HEK293 (cell line): ENCODE measurements at regions not wholly inside any gene's neighbourhood (a gene's known extent, or its start where the extent isn't known, plus 50 kb on each side); places are given as distances from the start of the nearest gene placed in this dataset.

Source experiments
- CTCF ChIA-PET: fragments of 350-600 bp; formaldehyde crosslinking; extraction: SDS; loops from one replicate; lab custom pipeline; 2021; ENCODE audit warnings: antibody characterized with exemption; lab: Yijun Ruan, JAX
- POLR2A ChIA-PET: fragments of 300-600 bp; formaldehyde crosslinking; extraction: SDS; loops from one replicate; lab custom pipeline; 2020; ENCODE audit warnings: antibody characterized with exemption, inconsistent platforms; lab: Yijun Ruan, JAX
- H3K27ac ChIP-seq: fragments of 200-500 bp; sonication (Bioruptor generic); 2 replicates; pipeline ENCODE4 v1.5.1; 2014; ENCODE audit warnings: low read depth, low read length, control low read depth, inconsistent platforms; ENCODE audit errors: extremely low read depth
- H3K36me3 ChIP-seq, 2 experiments: fragments of 200-500 bp in 1 of 2; sonication (Bioruptor generic) in 1 of 2; 1 replicate in 1 of 2; 2 replicates in 1 of 2; pipeline ENCODE4 v1.5.1; 2014 to 2017; ENCODE audit warnings: inconsistent platforms in 2 of 2, low read length in 2 of 2; ENCODE audit not compliant: control insufficient read depth in 2 of 2, insufficient read depth in 1 of 2
- H3K4me1 ChIP-seq: fragments of 200-500 bp; sonication (Bioruptor generic); 2 replicates; pipeline ENCODE4 v1.5.1; 2014; ENCODE audit warnings: mild to moderate bottlenecking, low read length, inconsistent platforms; ENCODE audit not compliant: control insufficient read depth, insufficient read depth
- H3K4me3 ChIP-seq: 2 replicates; pipeline ENCODE4 v1.5.1; 2011; ENCODE audit warnings: low read depth, mild to moderate bottlenecking, control low read depth, low read length, moderate library complexity
- H3K9me3 ChIP-seq: fragments of 200-500 bp; sonication (Bioruptor generic); 2 replicates; pipeline ENCODE4 v1.5.1; 2014; ENCODE audit warnings: low read depth, low read length, inconsistent platforms; ENCODE audit not compliant: control insufficient read depth, insufficient read depth
- CTCF ChIP-seq: fragments of 450-650 bp; formaldehyde crosslinking; IDR thresholded peaks from 2 replicates; pipeline ENCODE4 v1.5.1; 2016; ENCODE audit warnings: missing biosample characterization, missing genetic modification characterization
- KLF8 ChIP-seq: fragments of 450-650 bp; formaldehyde crosslinking; IDR thresholded peaks from 2 replicates; pipeline ENCODE4 v1.5.1; 2016; ENCODE audit warnings: missing biosample characterization, missing genetic modification characterization
- MZF1 ChIP-seq: fragments of 450-650 bp; formaldehyde crosslinking; IDR thresholded peaks from 2 replicates; pipeline ENCODE4 v1.5.1; 2017; ENCODE audit warnings: missing biosample characterization, missing genetic modification characterization, borderline replicate concordance
- RBAK ChIP-seq: fragments of 450-650 bp; formaldehyde crosslinking; IDR thresholded peaks from 2 replicates; pipeline ENCODE4 v1.5.1; 2016; ENCODE audit warnings: missing biosample characterization, missing genetic modification characterization
- SCRT2 ChIP-seq: fragments of 450-650 bp; formaldehyde crosslinking; IDR thresholded peaks from 2 replicates; pipeline ENCODE4 v1.5.1; 2016; ENCODE audit warnings: missing biosample characterization, missing genetic modification characterization
- ZBTB49 ChIP-seq: fragments of 450-650 bp; formaldehyde crosslinking; IDR thresholded peaks from 2 replicates; pipeline ENCODE4 v1.5.1; 2016; ENCODE audit warnings: missing biosample characterization, missing genetic modification characterization, low read depth
- ZNF335 ChIP-seq: fragments of 450-650 bp; formaldehyde crosslinking; conservative IDR thresholded peaks from 2 replicates; pipeline ENCODE4 v1.5.1; 2016; ENCODE audit warnings: missing biosample characterization, missing genetic modification characterization
- ZNF785 ChIP-seq: fragments of 450-650 bp; formaldehyde crosslinking; IDR thresholded peaks from 2 replicates; pipeline ENCODE4 v1.5.1; 2016; ENCODE audit warnings: missing biosample characterization, missing genetic modification characterization
- ZNF837 ChIP-seq: fragments of 450-650 bp; formaldehyde crosslinking; IDR thresholded peaks from 2 replicates; pipeline ENCODE4 v1.5.1; 2016; ENCODE audit warnings: missing biosample characterization, missing genetic modification characterization
- TF ChIP-seq, protein P1 (sequence below): fragments of 450-650 bp; IDR thresholded peaks from 2 replicates; pipeline ENCODE4 v1.5.1; 2018; ENCODE audit warnings: missing biosample characterization, mild to moderate bottlenecking, missing genetic modification characterization
- TF ChIP-seq, protein P2 (sequence below): fragments of 450-650 bp; formaldehyde crosslinking; conservative IDR thresholded peaks from 2 replicates; pipeline ENCODE4 v1.5.1; 2016; ENCODE audit warnings: low read depth, missing biosample characterization, missing genetic modification characterization
- TF ChIP-seq, protein P3 (sequence below): fragments of 450-650 bp; formaldehyde crosslinking; IDR thresholded peaks from 2 replicates; pipeline ENCODE4 v1.5.1; 2016; ENCODE audit warnings: missing biosample characterization, missing genetic modification characterization, low read depth
- TF ChIP-seq, protein P4 (sequence below): fragments of 450-650 bp; formaldehyde crosslinking; IDR thresholded peaks from 2 replicates; pipeline ENCODE4 v1.5.1; 2016; ENCODE audit warnings: missing biosample characterization, missing genetic modification characterization, borderline replicate concordance
- TF ChIP-seq, protein P5 (sequence below): fragments of 450-650 bp; formaldehyde crosslinking; IDR thresholded peaks from 2 replicates; pipeline ENCODE4 v1.5.1; 2016; ENCODE audit warnings: missing biosample characterization, missing genetic modification characterization

DNA sequence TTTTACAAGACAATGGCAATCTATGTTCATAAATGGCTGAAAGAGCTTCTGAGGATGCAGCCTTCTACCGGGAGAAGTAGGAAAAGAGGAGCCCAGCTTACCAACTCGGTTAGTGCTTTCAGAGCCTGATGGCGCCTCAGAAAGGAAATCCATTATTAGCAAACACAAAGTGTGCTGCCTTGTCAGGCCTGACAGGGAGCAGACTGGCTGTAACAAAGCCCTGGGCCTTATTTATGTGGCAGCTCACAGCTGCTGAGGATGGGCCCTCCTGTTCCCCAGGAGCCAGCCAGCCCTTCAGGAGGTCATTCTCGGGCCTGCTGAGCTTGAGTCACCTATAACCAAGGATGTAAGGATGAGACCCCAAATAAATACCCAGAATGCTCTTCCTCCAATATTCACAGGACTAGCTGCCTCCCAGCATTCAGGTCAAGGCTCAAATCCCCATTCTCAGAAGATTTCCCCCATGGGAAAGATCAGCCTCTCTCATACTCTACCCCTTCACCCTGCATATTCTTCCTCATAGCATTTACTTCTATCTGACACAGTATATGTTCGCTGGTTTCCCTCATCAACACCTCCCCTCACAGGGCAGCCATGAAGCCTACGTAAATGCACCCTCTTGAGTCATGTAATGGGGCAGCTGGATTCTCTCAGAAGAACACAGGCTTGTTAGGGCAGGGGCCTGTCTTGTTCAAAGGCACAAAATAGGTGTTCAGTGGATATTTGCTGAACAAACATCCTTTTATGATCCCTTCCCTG is 227.0 kb upstream of the RASGEF1B start (continued):
- no peak for TF ChIP-seq KLF8 (tag by site-specific recombination)
- TF ChIP-seq ZNF335 = no peak
- TF ChIP-seq, protein P1, sequence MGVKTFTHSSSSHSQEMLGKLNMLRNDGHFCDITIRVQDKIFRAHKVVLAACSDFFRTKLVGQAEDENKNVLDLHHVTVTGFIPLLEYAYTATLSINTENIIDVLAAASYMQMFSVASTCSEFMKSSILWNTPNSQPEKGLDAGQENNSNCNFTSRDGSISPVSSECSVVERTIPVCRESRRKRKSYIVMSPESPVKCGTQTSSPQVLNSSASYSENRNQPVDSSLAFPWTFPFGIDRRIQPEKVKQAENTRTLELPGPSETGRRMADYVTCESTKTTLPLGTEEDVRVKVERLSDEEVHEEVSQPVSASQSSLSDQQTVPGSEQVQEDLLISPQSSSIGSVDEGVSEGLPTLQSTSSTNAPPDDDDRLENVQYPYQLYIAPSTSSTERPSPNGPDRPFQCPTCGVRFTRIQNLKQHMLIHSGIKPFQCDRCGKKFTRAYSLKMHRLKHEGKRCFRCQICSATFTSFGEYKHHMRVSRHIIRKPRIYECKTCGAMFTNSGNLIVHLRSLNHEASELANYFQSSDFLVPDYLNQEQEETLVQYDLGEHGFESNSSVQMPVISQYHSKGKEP (tag by site-specific recombination) = no peak
- TF ChIP-seq, protein P2, sequence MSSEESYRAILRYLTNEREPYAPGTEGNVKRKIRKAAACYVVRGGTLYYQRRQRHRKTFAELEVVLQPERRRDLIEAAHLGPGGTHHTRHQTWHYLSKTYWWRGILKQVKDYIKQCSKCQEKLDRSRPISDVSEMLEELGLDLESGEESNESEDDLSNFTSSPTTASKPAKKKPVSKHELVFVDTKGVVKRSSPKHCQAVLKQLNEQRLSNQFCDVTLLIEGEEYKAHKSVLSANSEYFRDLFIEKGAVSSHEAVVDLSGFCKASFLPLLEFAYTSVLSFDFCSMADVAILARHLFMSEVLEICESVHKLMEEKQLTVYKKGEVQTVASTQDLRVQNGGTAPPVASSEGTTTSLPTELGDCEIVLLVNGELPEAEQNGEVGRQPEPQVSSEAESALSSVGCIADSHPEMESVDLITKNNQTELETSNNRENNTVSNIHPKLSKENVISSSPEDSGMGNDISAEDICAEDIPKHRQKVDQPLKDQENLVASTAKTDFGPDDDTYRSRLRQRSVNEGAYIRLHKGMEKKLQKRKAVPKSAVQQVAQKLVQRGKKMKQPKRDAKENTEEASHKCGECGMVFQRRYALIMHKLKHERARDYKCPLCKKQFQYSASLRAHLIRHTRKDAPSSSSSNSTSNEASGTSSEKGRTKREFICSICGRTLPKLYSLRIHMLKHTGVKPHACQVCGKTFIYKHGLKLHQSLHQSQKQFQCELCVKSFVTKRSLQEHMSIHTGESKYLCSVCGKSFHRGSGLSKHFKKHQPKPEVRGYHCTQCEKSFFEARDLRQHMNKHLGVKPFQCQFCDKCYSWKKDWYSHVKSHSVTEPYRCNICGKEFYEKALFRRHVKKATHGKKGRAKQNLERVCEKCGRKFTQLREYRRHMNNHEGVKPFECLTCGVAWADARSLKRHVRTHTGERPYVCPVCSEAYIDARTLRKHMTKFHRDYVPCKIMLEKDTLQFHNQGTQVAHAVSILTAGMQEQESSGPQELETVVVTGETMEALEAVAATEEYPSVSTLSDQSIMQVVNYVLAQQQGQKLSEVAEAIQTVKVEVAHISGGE (tag by site-specific recombination) = no peak

GRCh38 chr4:81694176-81694913 is 222.6 kb upstream of the RASGEF1B start:
- no peaks in the 10 kb centered on the region for H3K4me1 ChIP-seq
- H3K4me3 ChIP-seq = no peak overlapping the region
- H3K36me3 ChIP-seq = no peaks in the 10 kb centered on the region
- no peaks in the 10 kb centered on the region for H3K9me3 ChIP-seq
- TF ChIP-seq RBAK (tag by site-specific recombination) = no peak
- TF ChIP-seq ZNF837 (tag by site-specific recombination) = no peak
- TF ChIP-seq, protein P3, sequence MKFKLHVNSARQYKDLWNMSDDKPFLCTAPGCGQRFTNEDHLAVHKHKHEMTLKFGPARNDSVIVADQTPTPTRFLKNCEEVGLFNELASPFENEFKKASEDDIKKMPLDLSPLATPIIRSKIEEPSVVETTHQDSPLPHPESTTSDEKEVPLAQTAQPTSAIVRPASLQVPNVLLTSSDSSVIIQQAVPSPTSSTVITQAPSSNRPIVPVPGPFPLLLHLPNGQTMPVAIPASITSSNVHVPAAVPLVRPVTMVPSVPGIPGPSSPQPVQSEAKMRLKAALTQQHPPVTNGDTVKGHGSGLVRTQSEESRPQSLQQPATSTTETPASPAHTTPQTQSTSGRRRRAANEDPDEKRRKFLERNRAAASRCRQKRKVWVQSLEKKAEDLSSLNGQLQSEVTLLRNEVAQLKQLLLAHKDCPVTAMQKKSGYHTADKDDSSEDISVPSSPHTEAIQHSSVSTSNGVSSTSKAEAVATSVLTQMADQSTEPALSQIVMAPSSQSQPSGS (tag by site-specific recombination) = no peak
- TF ChIP-seq SCRT2 (tag by site-specific recombination) = no peak
- TF ChIP-seq, all 188 proteins: peak for 0
- CTCF ChIA-PET = no interaction called here
- POLR2A ChIA-PET = no interaction called here
- H3K27ac ChIP-seq = no peak overlapping the region

GRCh38 chr4:81690871-81691270 is 219.2 kb upstream of the RASGEF1B start:
- ChIA-PET POLR2A (no interaction called here), CTCF (no interaction called here)
- Histone ChIP-seq H3K27ac (no peak overlapping the region), H3K4me1 (no peaks in the 10 kb centered on the region), H3K4me3 (no peak overlapping the region), H3K36me3 (no peaks in the 10 kb centered on the region), H3K9me3 (no peaks in the 10 kb centered on the region)
- TF ChIP-seq ZNF785 (no peak), ZBTB49 (tag by site-specific recombination) (no peak), MZF1 (tag by site-specific recombination) (no peak), CTCF (tag by site-specific recombination) (no peak)
- TF ChIP-seq, protein P4, sequence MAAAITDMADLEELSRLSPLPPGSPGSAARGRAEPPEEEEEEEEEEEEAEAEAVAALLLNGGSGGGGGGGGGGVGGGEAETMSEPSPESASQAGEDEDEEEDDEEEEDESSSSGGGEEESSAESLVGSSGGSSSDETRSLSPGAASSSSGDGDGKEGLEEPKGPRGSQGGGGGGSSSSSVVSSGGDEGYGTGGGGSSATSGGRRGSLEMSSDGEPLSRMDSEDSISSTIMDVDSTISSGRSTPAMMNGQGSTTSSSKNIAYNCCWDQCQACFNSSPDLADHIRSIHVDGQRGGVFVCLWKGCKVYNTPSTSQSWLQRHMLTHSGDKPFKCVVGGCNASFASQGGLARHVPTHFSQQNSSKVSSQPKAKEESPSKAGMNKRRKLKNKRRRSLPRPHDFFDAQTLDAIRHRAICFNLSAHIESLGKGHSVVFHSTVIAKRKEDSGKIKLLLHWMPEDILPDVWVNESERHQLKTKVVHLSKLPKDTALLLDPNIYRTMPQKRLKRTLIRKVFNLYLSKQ (tag by site-specific recombination) = no peak
- TF ChIP-seq, protein P5, sequence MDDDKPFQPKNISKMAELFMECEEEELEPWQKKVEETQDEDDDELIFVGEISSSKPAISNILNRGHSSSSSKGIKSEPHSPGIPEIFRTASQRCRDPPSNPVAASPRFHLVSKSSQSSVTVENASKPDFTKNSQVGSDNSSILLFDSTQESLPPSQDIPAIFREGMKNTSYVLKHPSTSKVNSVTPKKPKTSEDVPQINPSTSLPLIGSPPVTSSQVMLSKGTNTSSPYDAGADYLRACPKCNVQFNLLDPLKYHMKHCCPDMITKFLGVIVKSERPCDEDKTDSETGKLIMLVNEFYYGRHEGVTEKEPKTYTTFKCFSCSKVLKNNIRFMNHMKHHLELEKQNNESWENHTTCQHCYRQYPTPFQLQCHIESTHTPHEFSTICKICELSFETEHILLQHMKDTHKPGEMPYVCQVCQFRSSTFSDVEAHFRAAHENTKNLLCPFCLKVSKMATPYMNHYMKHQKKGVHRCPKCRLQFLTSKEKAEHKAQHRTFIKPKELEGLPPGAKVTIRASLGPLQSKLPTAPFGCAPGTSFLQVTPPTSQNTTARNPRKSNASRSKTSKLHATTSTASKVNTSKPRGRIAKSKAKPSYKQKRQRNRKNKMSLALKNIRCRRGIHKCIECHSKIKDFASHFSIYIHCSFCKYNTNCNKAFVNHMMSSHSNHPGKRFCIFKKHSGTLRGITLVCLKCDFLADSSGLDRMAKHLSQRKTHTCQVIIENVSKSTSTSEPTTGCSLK (tag by site-specific recombination) = no peak
